CD4-positive, alpha-beta memory T cell (primary cell): ENCODE measurements at regions not wholly inside any gene's neighbourhood (a gene's known extent, or its start where the extent isn't known, plus 50 kb on each side); places are given as distances from the start of the nearest gene placed in this dataset.

Experiments
- CTCF ChIA-PET: fragments of 350-600 bp; sonication (Branson Sonifier 250); formaldehyde crosslinking; loops from one replicate; lab custom pipeline; 2021; ENCODE audit warnings: inconsistent platforms; ENCODE audit not compliant: partially characterized antibody; lab: Charles Lee
- POLR2A ChIA-PET: fragments of 350-600 bp; sonication (Branson Sonifier 250); formaldehyde crosslinking; loops from one replicate; lab custom pipeline; 2021; ENCODE audit not compliant: partially characterized antibody; lab: Charles Lee
- DNase-seq, 5 donors: peaks; one replicate each; pipeline versions ENCODE4 v3.0.0 to v3.0.0-alpha.2; 2020 to 2022; ENCODE audit warnings: mixed read lengths in 1 of 5
- H3K27ac ChIP-seq: one replicate; pipeline ENCODE4 v1.7.0; 2013; ENCODE audit warnings: low read depth, low read length
- H3K27me3 ChIP-seq: 2 replicates; pipeline ENCODE4 v1.7.0; 2013; ENCODE audit warnings: mild to moderate bottlenecking, low read length, moderate library complexity; ENCODE audit not compliant: insufficient read depth
- H3K36me3 ChIP-seq: 2 replicates; pipeline ENCODE4 v1.7.0; 2013; ENCODE audit warnings: mild to moderate bottlenecking, low read length, moderate library complexity; ENCODE audit not compliant: insufficient read depth
- H3K4me1 ChIP-seq: 2 replicates; pipeline ENCODE4 v1.7.0; 2013; ENCODE audit warnings: mild to moderate bottlenecking, low read length, moderate library complexity; ENCODE audit not compliant: insufficient read depth
- H3K4me3 ChIP-seq, 2 donors: one replicate each; pipeline ENCODE4 v1.7.0; 2013; ENCODE audit warnings: low read length in 2 of 2, mild to moderate bottlenecking in 1 of 2
- H3K9me3 ChIP-seq, 2 donors: one replicate each; pipeline ENCODE4 v1.7.0; 2013; ENCODE audit warnings: low read length in 2 of 2, control low read depth in 1 of 2; ENCODE audit not compliant: control insufficient read depth in 1 of 2
- H3K27ac Mint-ChIP-seq, 7 donors: one replicate each; pipeline ENCODE4 v1.8.0; 2020 to 2021; ENCODE audit warnings: mixed read lengths in 7 of 7, mild to moderate bottlenecking in 6 of 7, inconsistent platforms in 3 of 7, moderate library complexity in 3 of 7
- H3K27me3 Mint-ChIP-seq, 2 donors: one replicate each; pipeline ENCODE4 v1.8.0; 2020 to 2021; ENCODE audit warnings: mixed read lengths in 2 of 2
- H3K36me3 Mint-ChIP-seq, 2 donors: one replicate each; pipeline ENCODE4 v1.8.0; 2020 to 2021; ENCODE audit warnings: mixed read lengths in 2 of 2, inconsistent platforms in 1 of 2, mild to moderate bottlenecking in 1 of 2
- H3K4me1 Mint-ChIP-seq, 4 donors: one replicate each; pipeline ENCODE4 v1.8.0; 2020 to 2021; ENCODE audit warnings: mixed read lengths in 4 of 4, mild to moderate bottlenecking in 1 of 4
- H3K4me3 Mint-ChIP-seq, 8 donors: one replicate each; pipeline ENCODE4 v1.8.0; 2020 to 2021; ENCODE audit warnings: mixed read lengths in 8 of 8, mild to moderate bottlenecking in 7 of 8, moderate library complexity in 6 of 8, inconsistent platforms in 3 of 8
- H3K9me3 Mint-ChIP-seq, 8 donors: one replicate each; pipeline ENCODE4 v1.8.0; 2020 to 2021; ENCODE audit warnings: mixed read lengths in 8 of 8, mild to moderate bottlenecking in 5 of 8, inconsistent platforms in 3 of 8, moderate library complexity in 1 of 8
- intact Hi-C: fragments of 100-400 bp; cut with micrococcal nuclease; formaldehyde crosslinking; loops from one replicate; pipeline ENCODE4 v1.15.1; 2023

GRCh38 chr3:174651951-174652350 lies 207.2 kb upstream of the NAALADL2 start:
- ChIA-PET POLR2A (no interaction called here), CTCF (no interaction called here)
- peaks cover 0 to 5% (median 0%) of the 10 kb centered on the region in 8 donors for H3K9me3 Mint-ChIP-seq
- H3K4me3 Mint-ChIP-seq: no peak overlapping the region
- no peak for DNase-seq
- H3K27me3 ChIP-seq: no peaks in the 10 kb centered on the region
- no peak overlapping the region for H3K4me3 ChIP-seq
- no peaks in the 10 kb centered on the region for H3K36me3 Mint-ChIP-seq
- no peaks in the 10 kb centered on the region for H3K27me3 Mint-ChIP-seq
- no peaks in the 10 kb centered on the region for H3K4me1 ChIP-seq
- no peak overlapping the region for H3K27ac ChIP-seq
- intact Hi-C loops: no loop called here
- H3K9me3 ChIP-seq: no peaks in the 10 kb centered on the region
- no peak overlapping the region for H3K27ac Mint-ChIP-seq
- H3K4me1 Mint-ChIP-seq: no peaks in the 10 kb centered on the region
- H3K36me3 ChIP-seq: no peaks in the 10 kb centered on the region

GRCh38 chr3:174659511-174659910 lies 199.6 kb upstream of the NAALADL2 start:
- CTCF ChIA-PET: no interaction called here
- intact Hi-C loops: no loop called here
- Histone ChIP-seq H3K9me3 (no peaks in the 10 kb centered on the region), H3K36me3 (no peaks in the 10 kb centered on the region), H3K4me1 (no peaks in the 10 kb centered on the region), H3K27ac (no peak overlapping the region), H3K27me3 (no peaks in the 10 kb centered on the region), H3K4me3 (no peak overlapping the region)
- Mint-ChIP-seq H3K36me3 (no peaks in the 10 kb centered on the region), H3K4me1 (no peaks in the 10 kb centered on the region), H3K27ac (no peak overlapping the region), H3K9me3 (peaks cover 0 to 11% (median 8%) of the 10 kb centered on the region in 8 donors), H3K27me3 (no peaks in the 10 kb centered on the region), H3K4me3 (no peak overlapping the region)
- POLR2A ChIA-PET: no interaction called here
- no peak for DNase-seq

GRCh38 chr3:174662653-174663052 lies 196.5 kb upstream of the NAALADL2 start:
- H3K36me3 Mint-ChIP-seq: no peaks in the 10 kb centered on the region
- DNase-seq: no peak
- H3K27ac Mint-ChIP-seq: no peak overlapping the region
- Histone ChIP-seq H3K27me3 (no peaks in the 10 kb centered on the region), H3K27ac (no peak overlapping the region), H3K4me3 (no peak overlapping the region), H3K4me1 (no peaks in the 10 kb centered on the region), H3K9me3 (no peaks in the 10 kb centered on the region), H3K36me3 (no peaks in the 10 kb centered on the region)
- POLR2A ChIA-PET: no interaction called here
- CTCF ChIA-PET: no interaction called here
- H3K4me3 Mint-ChIP-seq: no peak overlapping the region
- H3K27me3 Mint-ChIP-seq: no peaks in the 10 kb centered on the region
- H3K9me3 Mint-ChIP-seq: peaks cover 0 to 11% (median 6%) of the 10 kb centered on the region in 8 donors
- no peaks in the 10 kb centered on the region for H3K4me1 Mint-ChIP-seq
- intact Hi-C loops: no loop called here

- CTCF ChIA-PET: no interaction called here
These were observed 191.7 kb upstream of the NAALADL2 start for GRCh38 chr3:174667386-174667785.

GRCh38 chr3:174675406-174675805 lies 183.7 kb upstream of the NAALADL2 start:
- Mint-ChIP-seq H3K27ac (no peak overlapping the region), H3K4me3 (no peak overlapping the region), H3K36me3 (no peaks in the 10 kb centered on the region), H3K9me3 (peaks cover 0 to 6% (median 3%) of the 10 kb centered on the region in 8 donors), H3K4me1 (no peaks in the 10 kb centered on the region), H3K27me3 (no peaks in the 10 kb centered on the region)
- H3K4me1 ChIP-seq: no peaks in the 10 kb centered on the region
- no peak for DNase-seq
- intact Hi-C loops: no loop called here
- ChIA-PET POLR2A (no interaction called here), CTCF (no interaction called here)
- H3K27ac ChIP-seq: no peak overlapping the region
- no peaks in the 10 kb centered on the region for H3K36me3 ChIP-seq
- no peaks in the 10 kb centered on the region for H3K27me3 ChIP-seq
- no peak overlapping the region for H3K4me3 ChIP-seq
- H3K9me3 ChIP-seq: peaks cover 0 to 3% of the 10 kb centered on the region in 2 donors

More at GRCh38 chr3:174667386-174667785, 191.7 kb upstream of the NAALADL2 start:
- no peak overlapping the region for H3K4me3 ChIP-seq
- H3K27me3 ChIP-seq: no peaks in the 10 kb centered on the region
- H3K27ac Mint-ChIP-seq: no peak overlapping the region
- intact Hi-C loops: no loop called here
- no peak overlapping the region for H3K27ac ChIP-seq
- no peaks in the 10 kb centered on the region for H3K36me3 Mint-ChIP-seq
- H3K27me3 Mint-ChIP-seq: no peaks in the 10 kb centered on the region
- H3K4me1 ChIP-seq: no peaks in the 10 kb centered on the region
- H3K9me3 Mint-ChIP-seq: peaks cover 0 to 15% (median 5%) of the 10 kb centered on the region in 8 donors
- no peaks in the 10 kb centered on the region for H3K4me1 Mint-ChIP-seq
- no peak for DNase-seq
- no peaks in the 10 kb centered on the region for H3K36me3 ChIP-seq
- no peak overlapping the region for H3K4me3 Mint-ChIP-seq
- POLR2A ChIA-PET: no interaction called here
- H3K9me3 ChIP-seq: no peaks in the 10 kb centered on the region

GRCh38 chr3:174681784-174682183 lies 177.3 kb upstream of the NAALADL2 start:
- H3K27me3 ChIP-seq: no peaks in the 10 kb centered on the region
- H3K36me3 Mint-ChIP-seq: no peaks in the 10 kb centered on the region
- no peak overlapping the region for H3K4me3 Mint-ChIP-seq
- H3K27ac ChIP-seq: no peak overlapping the region
- H3K4me1 Mint-ChIP-seq: no peaks in the 10 kb centered on the region
- H3K36me3 ChIP-seq: no peaks in the 10 kb centered on the region
- peaks cover 0 to 13% (median 8%) of the 10 kb centered on the region in 8 donors for H3K9me3 Mint-ChIP-seq
- CTCF ChIA-PET: no interaction called here
- H3K9me3 ChIP-seq: no peaks in the 10 kb centered on the region
- DNase-seq: no peak
- H3K27ac Mint-ChIP-seq: no peak overlapping the region
- no peak overlapping the region for H3K4me3 ChIP-seq
- intact Hi-C loops: no loop called here
- POLR2A ChIA-PET: no interaction called here
- H3K4me1 ChIP-seq: no peaks in the 10 kb centered on the region
- no peaks in the 10 kb centered on the region for H3K27me3 Mint-ChIP-seq

- Mint-ChIP-seq H3K4me3 (no peak overlapping the region), H3K36me3 (no peaks in the 10 kb centered on the region), H3K27ac (no peak overlapping the region), H3K9me3 (peaks cover 0 to 22% (median 11%) of the 10 kb centered on the region in 8 donors), H3K4me1 (no peaks in the 10 kb centered on the region), H3K27me3 (no peaks in the 10 kb centered on the region)
- no peaks in the 10 kb centered on the region for H3K9me3 ChIP-seq
- H3K4me1 ChIP-seq: no peaks in the 10 kb centered on the region
- no peaks in the 10 kb centered on the region for H3K36me3 ChIP-seq
- H3K27ac ChIP-seq: no peak overlapping the region
- no peaks in the 10 kb centered on the region for H3K27me3 ChIP-seq
- intact Hi-C loops: no loop called here
- CTCF ChIA-PET: no interaction called here
- no peak overlapping the region for H3K4me3 ChIP-seq
- POLR2A ChIA-PET: no interaction called here
- no peak for DNase-seq
These were observed 173.3 kb upstream of the NAALADL2 start for GRCh38 chr3:174685796-174686195.

- Histone ChIP-seq H3K36me3 (no peaks in the 10 kb centered on the region), H3K27me3 (no peaks in the 10 kb centered on the region), H3K27ac (no peak overlapping the region), H3K4me3 (no peak overlapping the region), H3K4me1 (no peaks in the 10 kb centered on the region), H3K9me3 (no peaks in the 10 kb centered on the region)
- DNase-seq: no peak
- no peaks in the 10 kb centered on the region for H3K27me3 Mint-ChIP-seq
- no peaks in the 10 kb centered on the region for H3K36me3 Mint-ChIP-seq
- H3K9me3 Mint-ChIP-seq: peaks cover 0 to 7% (median under 1%) of the 10 kb centered on the region in 8 donors
- CTCF ChIA-PET: no interaction called here
- POLR2A ChIA-PET: no interaction called here
- no peak overlapping the region for H3K27ac Mint-ChIP-seq
- intact Hi-C loops: no loop called here
- no peaks in the 10 kb centered on the region for H3K4me1 Mint-ChIP-seq
- no peak overlapping the region for H3K4me3 Mint-ChIP-seq
These were observed 161.8 kb upstream of the NAALADL2 start for GRCh38 chr3:174697310-174697709.
